MM.1S (cell line): ENCODE measurements at regions not wholly inside any gene's neighbourhood (a gene's known extent, or its start where the extent isn't known, plus 50 kb on each side); places are given as distances from the start of the nearest gene placed in this dataset.

Experiments used
- DNase-seq: peaks from one replicate; pipeline ENCODE4 v3.0.0-alpha.2; 2015
- H2AFZ ChIP-seq: fragments of 300-600 bp; sonication (generic); 2 replicates; pipeline ENCODE4 v1.6.0; 2016; ENCODE audit warnings: antibody characterized with exemption, low read length
- H3F3A ChIP-seq: fragments of 300-600 bp; sonication (generic); 2 replicates; pipeline ENCODE4 v1.6.1; 2016; ENCODE audit warnings: mild to moderate bottlenecking, antibody characterized with exemption, low read length, moderate library complexity, mixed read lengths; ENCODE audit not compliant: insufficient read depth
- H3K27ac ChIP-seq: fragments of 300-600 bp; sonication (generic); 2 replicates; pipeline ENCODE4 v1.5.1; 2016; ENCODE audit warnings: mild to moderate bottlenecking, low read length
- H3K27me3 ChIP-seq: fragments of 300-600 bp; sonication (generic); replicated peaks from 2 replicates; pipeline ENCODE4 v1.6.0; 2016; ENCODE audit warnings: low read length; ENCODE audit not compliant: insufficient read depth
- H3K36me3 ChIP-seq: fragments of 300-600 bp; sonication (generic); replicated peaks from 2 replicates; pipeline ENCODE4 v1.6.1; 2016; ENCODE audit warnings: mild to moderate bottlenecking, low read length, mixed read lengths; ENCODE audit not compliant: insufficient read depth
- H3K4me1 ChIP-seq: fragments of 300-600 bp; sonication (generic); 2 replicates; pipeline ENCODE4 v1.6.1; 2016; ENCODE audit warnings: low read length, mixed read lengths
- H3K4me2 ChIP-seq: fragments of 300-600 bp; sonication (generic); 2 replicates; pipeline ENCODE4 v1.6.0; 2016; ENCODE audit warnings: low read depth, low read length
- H3K4me3 ChIP-seq: fragments of 300-600 bp; sonication (generic); 2 replicates; pipeline ENCODE4 v1.5.1; 2016; ENCODE audit warnings: low read length, mixed read lengths
- H3K79me2 ChIP-seq: fragments of 300-600 bp; sonication (generic); 2 replicates; pipeline ENCODE4 v1.6.1; 2016; ENCODE audit warnings: mixed run types, low read length, mixed read lengths
- H3K9ac ChIP-seq: fragments of 300-600 bp; sonication (generic); 2 replicates; pipeline ENCODE4 v1.6.1; 2016; ENCODE audit warnings: low read length, mixed read lengths
- H3K9me2 ChIP-seq: fragments of 300-600 bp; sonication (generic); replicated peaks from 2 replicates; pipeline ENCODE4 v1.6.1; 2016; ENCODE audit warnings: mild to moderate bottlenecking, low read length, mixed read lengths; ENCODE audit not compliant: insufficient read depth
- H3K9me3 ChIP-seq: fragments of 300-600 bp; sonication (generic); replicated peaks from 2 replicates; pipeline ENCODE4 v1.6.1; 2016; ENCODE audit warnings: mild to moderate bottlenecking, low read length, mixed read lengths; ENCODE audit not compliant: insufficient read depth
- H4K20me1 ChIP-seq: fragments of 300-600 bp; sonication (generic); 2 replicates; pipeline ENCODE4 v1.6.1; 2016; ENCODE audit warnings: mild to moderate bottlenecking, low read length, moderate library complexity, mixed read lengths; ENCODE audit not compliant: insufficient read depth
- EZH2 ChIP-seq: fragments of 300-600 bp; sonication (generic); optimal IDR thresholded peaks from 2 replicates; pipeline ENCODE3; 2017; ENCODE audit warnings: low read depth, mild to moderate bottlenecking, antibody characterized with exemption, low read length, mixed read lengths
- EZH2phosphoT487 ChIP-seq: fragments of 300-600 bp; sonication (generic); IDR thresholded peaks from 2 replicates; pipeline ENCODE4 v1.6.1; 2018; ENCODE audit warnings: antibody characterized with exemption, low read length
- TF ChIP-seq, protein P1 (sequence below): fragments of 300-600 bp; sonication (generic); IDR thresholded peaks from 2 replicates; pipeline ENCODE4 v1.5.1; 2016; ENCODE audit warnings: antibody characterized with exemption, low read length, mixed read lengths

DNA sequence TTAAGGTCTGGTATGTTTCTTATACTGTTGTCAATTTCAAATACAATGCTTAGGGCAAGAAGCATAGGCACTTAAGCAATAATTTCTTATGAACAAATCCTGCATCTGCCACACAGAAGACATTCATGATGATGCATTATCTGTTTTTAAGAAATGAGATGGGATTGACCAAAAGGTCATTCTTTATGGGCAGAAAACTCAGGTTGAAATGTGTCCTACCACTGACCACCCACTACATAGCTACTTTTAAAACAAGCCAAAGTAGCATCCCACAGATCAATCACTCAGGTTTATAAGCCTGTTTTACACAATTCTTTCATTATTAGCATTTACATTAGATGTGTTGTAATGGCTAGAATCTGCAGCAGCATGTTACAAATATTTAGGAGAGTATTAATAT is 617.8 kb downstream of the PCDH7 start:
- no peaks in the 10 kb centered on the region for H3K9me2 ChIP-seq
- TF ChIP-seq EZH2phosphoT487 (no peak), EZH2 (no peak)
- TF ChIP-seq, protein P1, sequence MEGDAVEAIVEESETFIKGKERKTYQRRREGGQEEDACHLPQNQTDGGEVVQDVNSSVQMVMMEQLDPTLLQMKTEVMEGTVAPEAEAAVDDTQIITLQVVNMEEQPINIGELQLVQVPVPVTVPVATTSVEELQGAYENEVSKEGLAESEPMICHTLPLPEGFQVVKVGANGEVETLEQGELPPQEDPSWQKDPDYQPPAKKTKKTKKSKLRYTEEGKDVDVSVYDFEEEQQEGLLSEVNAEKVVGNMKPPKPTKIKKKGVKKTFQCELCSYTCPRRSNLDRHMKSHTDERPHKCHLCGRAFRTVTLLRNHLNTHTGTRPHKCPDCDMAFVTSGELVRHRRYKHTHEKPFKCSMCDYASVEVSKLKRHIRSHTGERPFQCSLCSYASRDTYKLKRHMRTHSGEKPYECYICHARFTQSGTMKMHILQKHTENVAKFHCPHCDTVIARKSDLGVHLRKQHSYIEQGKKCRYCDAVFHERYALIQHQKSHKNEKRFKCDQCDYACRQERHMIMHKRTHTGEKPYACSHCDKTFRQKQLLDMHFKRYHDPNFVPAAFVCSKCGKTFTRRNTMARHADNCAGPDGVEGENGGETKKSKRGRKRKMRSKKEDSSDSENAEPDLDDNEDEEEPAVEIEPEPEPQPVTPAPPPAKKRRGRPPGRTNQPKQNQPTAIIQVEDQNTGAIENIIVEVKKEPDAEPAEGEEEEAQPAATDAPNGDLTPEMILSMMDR = no peak

DNA sequence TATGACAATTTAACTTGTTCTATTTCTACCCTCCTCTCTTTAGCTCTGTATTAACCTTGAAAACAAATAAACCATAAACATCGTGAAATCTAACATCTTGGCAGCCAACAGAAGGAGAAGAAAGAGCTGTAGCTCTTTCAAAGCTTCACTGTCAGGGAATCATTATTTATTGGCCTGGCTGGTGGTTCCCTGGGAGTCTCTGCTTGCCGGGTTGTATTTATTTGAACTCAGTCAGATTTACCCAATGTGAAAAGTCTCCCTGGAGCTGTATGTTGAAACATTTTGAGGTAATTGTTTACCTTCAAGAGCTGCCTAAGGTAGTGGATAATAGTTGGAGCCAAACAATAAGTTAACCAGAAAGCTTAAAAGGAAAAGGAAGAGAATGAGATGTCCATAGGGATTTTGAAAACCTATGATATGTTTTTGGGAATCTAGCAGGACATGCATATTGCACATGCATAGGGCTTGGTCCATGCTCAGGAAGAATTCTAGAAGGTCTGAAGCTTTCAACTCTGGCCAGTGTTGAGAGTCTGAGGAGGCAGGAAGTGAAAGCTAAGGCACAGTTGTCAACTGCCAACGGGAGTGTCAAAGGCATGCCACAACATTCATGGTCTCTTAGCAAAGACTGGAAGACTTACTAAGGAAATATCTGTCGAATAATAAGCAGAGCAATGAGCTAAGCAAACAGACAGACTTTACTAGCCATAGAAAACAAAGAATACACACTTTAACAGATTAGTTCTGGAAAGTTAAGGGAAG is 621.6 kb downstream of the PCDH7 start:
- Histone ChIP-seq H3K27me3 (no peaks in the 10 kb centered on the region), H3K4me3 (no peak overlapping the region), H3K36me3 (no peaks in the 10 kb centered on the region), H2AFZ (no peak overlapping the region), H3K9ac (no peak overlapping the region), H3K27ac (no peak overlapping the region), H3K4me2 (no peak overlapping the region), H3F3A (no peaks in the 10 kb centered on the region), H3K79me2 (no peaks in the 10 kb centered on the region), H3K4me1 (no peaks in the 10 kb centered on the region), H3K9me3 (no peaks in the 10 kb centered on the region), H4K20me1 (no peaks in the 10 kb centered on the region), H3K9me2 (no peaks in the 10 kb centered on the region)
- DNase-seq = no peak
- no peak for TF ChIP-seq EZH2
- TF ChIP-seq, protein P1 = no peak

More for the DNA sequence above, 617.8 kb downstream of the PCDH7 start:
- H3K4me1 ChIP-seq = no peaks in the 10 kb centered on the region
- H3K79me2 ChIP-seq = no peaks in the 10 kb centered on the region
- no peak overlapping the region for H3K4me2 ChIP-seq
- no peaks in the 10 kb centered on the region for H3K27me3 ChIP-seq
- H3K4me3 ChIP-seq = no peak overlapping the region
- no peaks in the 10 kb centered on the region for H3K9me3 ChIP-seq
- H3F3A ChIP-seq = no peaks in the 10 kb centered on the region
- no peak for DNase-seq
- no peak overlapping the region for H2AFZ ChIP-seq
- no peaks in the 10 kb centered on the region for H4K20me1 ChIP-seq
- H3K27ac ChIP-seq = no peak overlapping the region
- no peaks in the 10 kb centered on the region for H3K36me3 ChIP-seq
- no peak overlapping the region for H3K9ac ChIP-seq

DNA sequence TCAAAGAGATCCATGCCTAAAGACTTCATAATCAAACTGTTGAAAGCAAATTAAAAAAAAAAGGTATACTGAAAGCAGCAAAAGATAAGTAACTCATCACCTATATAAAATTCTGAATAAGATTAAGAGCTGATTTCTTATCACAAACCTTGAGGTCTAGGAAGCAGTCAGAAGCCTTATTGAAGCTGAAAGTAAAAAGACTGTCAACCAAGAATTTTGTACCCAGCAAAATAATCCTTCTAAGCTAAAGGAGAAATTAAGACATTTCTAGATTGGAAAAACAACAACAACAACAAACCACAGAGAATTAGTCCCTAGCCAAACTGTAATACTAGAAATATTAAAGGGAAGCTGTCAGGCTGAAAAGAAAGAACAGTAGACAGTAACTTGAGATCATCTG is 622.9 kb downstream of the PCDH7 start:
- Histone ChIP-seq H3K9ac (no peak overlapping the region), H3K4me2 (no peak overlapping the region), H4K20me1 (no peaks in the 10 kb centered on the region), H3F3A (no peaks in the 10 kb centered on the region), H3K4me1 (no peaks in the 10 kb centered on the region), H3K79me2 (no peaks in the 10 kb centered on the region), H3K36me3 (no peaks in the 10 kb centered on the region), H2AFZ (no peak overlapping the region), H3K9me2 (no peaks in the 10 kb centered on the region), H3K27ac (no peak overlapping the region), H3K4me3 (no peak overlapping the region), H3K27me3 (no peaks in the 10 kb centered on the region), H3K9me3 (no peaks in the 10 kb centered on the region)
- no peak for DNase-seq
- no peak for TF ChIP-seq EZH2phosphoT487
- TF ChIP-seq, protein P1 = no peak
- TF ChIP-seq EZH2 = no peak
